Colonic mucosa (tissue), 4 donors: ENCODE measurements at regions not wholly inside any gene's neighbourhood (a gene's known extent, or its start where the extent isn't known, plus 50 kb on each side); places are given as distances from the start of the nearest gene placed in this dataset.

Experiments
- DNase-seq: peaks from one replicate; pipeline ENCODE4 v3.0.0-alpha.2; 2020
- H3K27ac ChIP-seq: fragments of 200-600 bp; one replicate; pipeline ENCODE4 v1.8.0; 2021
- H3K27me3 ChIP-seq: fragments of 200-600 bp; one replicate; pipeline ENCODE4 v1.8.0; 2021
- H3K36me3 ChIP-seq: fragments of 200-600 bp; one replicate; pipeline ENCODE4 v1.8.0; 2021
- H3K4me1 ChIP-seq: fragments of 200-600 bp; one replicate; pipeline ENCODE4 v1.8.0; 2021; ENCODE audit warnings: mild to moderate bottlenecking
- H3K4me3 ChIP-seq: fragments of 200-600 bp; one replicate; pipeline ENCODE4 v1.8.0; 2021
- H3K9ac ChIP-seq, 2 donors: one replicate each; pipeline ENCODE4 v1.7.0; 2013; ENCODE audit warnings: control low read depth in 2 of 2, low read depth in 2 of 2, low read length in 2 of 2
- H3K9me3 ChIP-seq: fragments of 200-600 bp; one replicate; pipeline ENCODE4 v1.8.0; 2021
- intact Hi-C: fragments of 100-400 bp; cut with DNase I; formaldehyde crosslinking; loops from one replicate; pipeline ENCODE4 v1.14.1; 2022
- TF ChIP-seq, protein P1 (sequence below): fragments of 200-600 bp; IDR thresholded peaks from one replicate; pipeline ENCODE4 v1.8.0; 2022; ENCODE audit warnings: antibody characterized with exemption, mild to moderate bottlenecking
- donor health status: healthy.
- donor health status: DM: no; HTN: no; CAD: no.
- donor health status: DM: no; HTN: no; CAD: no.

DNA sequence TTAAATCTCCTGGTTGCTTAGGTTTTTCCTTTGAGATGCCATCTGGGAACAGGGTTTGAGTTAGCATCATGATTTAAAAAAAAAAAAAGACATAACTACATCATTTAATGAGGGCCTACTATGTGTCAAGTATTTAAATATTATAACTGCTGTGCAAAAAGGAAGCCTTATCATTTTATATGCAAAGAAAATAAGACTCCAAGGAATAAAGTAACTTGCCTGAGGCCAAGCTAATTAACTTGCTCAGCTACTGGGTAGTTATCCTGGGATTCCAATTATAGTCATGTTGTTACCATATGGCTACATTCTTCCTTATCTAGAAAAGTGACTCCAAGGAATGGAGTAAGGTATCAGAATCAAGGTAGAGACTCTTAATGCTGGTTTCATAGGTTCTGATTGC is 123.5 kb downstream of the SLC41A2 start:
- Histone ChIP-seq H3K9me3 (no peaks in the 10 kb centered on the region), H3K27me3 (no peaks in the 10 kb centered on the region), H3K36me3 (no peaks in the 10 kb centered on the region), H3K4me3 (no peak overlapping the region), H3K9ac (no peak overlapping the region), H3K27ac (no peak overlapping the region), H3K4me1 (no peaks in the 10 kb centered on the region)
- intact Hi-C loops: no loop called here
- TF ChIP-seq, protein P1, sequence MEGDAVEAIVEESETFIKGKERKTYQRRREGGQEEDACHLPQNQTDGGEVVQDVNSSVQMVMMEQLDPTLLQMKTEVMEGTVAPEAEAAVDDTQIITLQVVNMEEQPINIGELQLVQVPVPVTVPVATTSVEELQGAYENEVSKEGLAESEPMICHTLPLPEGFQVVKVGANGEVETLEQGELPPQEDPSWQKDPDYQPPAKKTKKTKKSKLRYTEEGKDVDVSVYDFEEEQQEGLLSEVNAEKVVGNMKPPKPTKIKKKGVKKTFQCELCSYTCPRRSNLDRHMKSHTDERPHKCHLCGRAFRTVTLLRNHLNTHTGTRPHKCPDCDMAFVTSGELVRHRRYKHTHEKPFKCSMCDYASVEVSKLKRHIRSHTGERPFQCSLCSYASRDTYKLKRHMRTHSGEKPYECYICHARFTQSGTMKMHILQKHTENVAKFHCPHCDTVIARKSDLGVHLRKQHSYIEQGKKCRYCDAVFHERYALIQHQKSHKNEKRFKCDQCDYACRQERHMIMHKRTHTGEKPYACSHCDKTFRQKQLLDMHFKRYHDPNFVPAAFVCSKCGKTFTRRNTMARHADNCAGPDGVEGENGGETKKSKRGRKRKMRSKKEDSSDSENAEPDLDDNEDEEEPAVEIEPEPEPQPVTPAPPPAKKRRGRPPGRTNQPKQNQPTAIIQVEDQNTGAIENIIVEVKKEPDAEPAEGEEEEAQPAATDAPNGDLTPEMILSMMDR: no peak
- DNase-seq: no peak

DNA sequence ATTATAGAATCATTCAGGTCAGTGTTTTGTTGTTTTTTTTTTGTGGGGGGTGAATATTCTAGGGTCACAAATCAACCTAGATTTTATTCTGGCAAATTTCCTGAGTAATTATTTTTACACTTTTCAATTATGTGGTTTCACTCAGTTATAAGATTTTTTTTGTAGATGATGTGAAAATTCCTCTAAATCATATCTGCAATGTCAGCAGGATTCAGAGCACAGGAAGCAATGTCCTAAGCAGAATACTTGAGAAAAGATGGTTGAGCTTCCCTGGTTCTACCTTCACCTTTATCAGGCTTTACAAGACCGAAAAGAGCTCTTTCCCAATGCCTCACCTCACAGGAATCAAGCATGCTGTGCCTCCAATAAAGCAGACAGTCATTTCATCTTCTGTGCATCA is 124.3 kb downstream of the SLC41A2 start:
- TF ChIP-seq, protein P1: no peak
- no peaks in the 10 kb centered on the region for H3K36me3 ChIP-seq
- no peaks in the 10 kb centered on the region for H3K27me3 ChIP-seq
- no peak overlapping the region for H3K27ac ChIP-seq
- H3K9ac ChIP-seq: no peak overlapping the region
- H3K4me3 ChIP-seq: no peak overlapping the region
- no peak for DNase-seq
- no peaks in the 10 kb centered on the region for H3K4me1 ChIP-seq
- intact Hi-C loops: no loop called here
- H3K9me3 ChIP-seq: no peaks in the 10 kb centered on the region

DNA sequence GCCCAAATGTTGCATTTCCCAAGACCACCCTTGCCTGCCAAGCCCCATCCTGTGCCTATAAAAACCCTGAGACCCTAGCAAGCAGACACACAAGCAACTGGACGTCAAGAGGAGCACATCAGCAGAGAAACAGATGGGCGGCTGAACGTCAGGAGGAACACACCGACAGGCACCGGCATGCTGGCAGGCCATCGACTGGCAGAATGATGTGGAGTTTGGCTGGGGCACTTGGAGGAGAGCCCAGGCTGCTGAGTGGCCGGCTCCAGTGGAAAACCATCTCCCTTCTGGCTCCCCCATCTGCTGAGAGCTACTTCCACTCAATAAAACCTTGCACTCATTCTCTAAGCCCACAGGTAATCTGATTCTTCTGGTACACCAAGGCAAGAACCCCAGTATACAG is 130.1 kb downstream of the SLC41A2 start:
- no peaks in the 10 kb centered on the region for H3K36me3 ChIP-seq
- H3K27ac ChIP-seq: no peak overlapping the region
- H3K9ac ChIP-seq: no peak overlapping the region
- H3K4me3 ChIP-seq: no peak overlapping the region
- intact Hi-C loops: no loop called here
- no peaks in the 10 kb centered on the region for H3K4me1 ChIP-seq
- DNase-seq: no peak
- no peaks in the 10 kb centered on the region for H3K27me3 ChIP-seq
- TF ChIP-seq, protein P1: no peak
- no peaks in the 10 kb centered on the region for H3K9me3 ChIP-seq

DNA sequence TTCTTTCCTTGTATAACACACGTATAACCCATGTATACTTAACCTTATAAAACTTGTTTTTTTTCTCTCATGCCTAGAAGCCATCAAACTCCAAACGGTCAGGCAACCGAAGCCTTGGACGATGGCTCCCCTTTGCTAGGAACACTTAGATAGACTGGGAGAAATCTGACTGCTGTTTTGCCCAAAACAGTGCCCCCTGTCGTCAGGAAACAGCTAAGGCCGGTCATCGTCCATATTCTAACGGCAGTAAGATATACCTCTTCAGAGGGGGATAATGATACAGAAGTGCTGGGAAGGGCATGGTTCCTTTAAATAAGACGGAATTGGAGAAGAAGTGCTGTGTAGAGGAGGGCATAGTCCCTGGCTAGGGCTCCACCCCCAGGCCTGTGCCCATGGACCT is 130.5 kb downstream of the SLC41A2 start:
- Histone ChIP-seq H3K27me3 (no peaks in the 10 kb centered on the region), H3K4me1 (no peaks in the 10 kb centered on the region), H3K27ac (no peak overlapping the region), H3K4me3 (no peak overlapping the region), H3K9ac (no peak overlapping the region), H3K9me3 (no peaks in the 10 kb centered on the region), H3K36me3 (no peaks in the 10 kb centered on the region)
- DNase-seq: no peak
- intact Hi-C loops: no loop called here
- TF ChIP-seq, protein P1: no peak

DNA sequence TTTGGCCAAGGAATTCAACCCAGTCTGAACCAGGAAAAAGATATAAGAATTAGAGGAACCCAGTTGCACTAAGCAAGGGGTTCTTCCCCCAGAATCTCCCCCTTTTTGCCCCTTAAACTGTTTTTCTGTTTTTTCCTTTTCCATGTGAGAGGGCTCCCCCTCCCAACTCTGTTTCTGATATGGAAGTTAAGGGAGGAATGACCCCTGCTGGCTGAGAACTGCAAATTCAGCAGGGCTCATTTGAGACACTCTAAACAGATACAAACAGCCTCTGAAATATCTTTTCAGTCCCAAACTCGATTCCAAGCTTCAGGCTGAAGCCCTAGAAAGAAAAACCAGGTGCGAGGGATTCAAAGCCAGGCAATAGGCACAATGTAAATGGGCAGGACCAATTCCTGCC is 132.7 kb downstream of the SLC41A2 start:
- intact Hi-C loops: no loop called here

More for the DNA sequence above, 132.7 kb downstream of the SLC41A2 start:
- no peak overlapping the region for H3K4me3 ChIP-seq
- no peaks in the 10 kb centered on the region for H3K4me1 ChIP-seq
- H3K36me3 ChIP-seq: no peaks in the 10 kb centered on the region
- no peaks in the 10 kb centered on the region for H3K9me3 ChIP-seq
- no peak for DNase-seq
- no peaks in the 10 kb centered on the region for H3K27me3 ChIP-seq
- H3K9ac ChIP-seq: no peak overlapping the region
- TF ChIP-seq, protein P1: no peak
- H3K27ac ChIP-seq: no peak overlapping the region
